RPMI7951 (cell line): ENCODE measurements at regions not wholly inside any gene's neighbourhood (a gene's known extent, or its start where the extent isn't known, plus 50 kb on each side); places are given as distances from the start of the nearest gene placed in this dataset.

Source experiments
- DNase-seq: peaks from one replicate; pipeline ENCODE4 v3.0.0-alpha.2; 2012; ENCODE audit warnings: low read depth

DNA sequence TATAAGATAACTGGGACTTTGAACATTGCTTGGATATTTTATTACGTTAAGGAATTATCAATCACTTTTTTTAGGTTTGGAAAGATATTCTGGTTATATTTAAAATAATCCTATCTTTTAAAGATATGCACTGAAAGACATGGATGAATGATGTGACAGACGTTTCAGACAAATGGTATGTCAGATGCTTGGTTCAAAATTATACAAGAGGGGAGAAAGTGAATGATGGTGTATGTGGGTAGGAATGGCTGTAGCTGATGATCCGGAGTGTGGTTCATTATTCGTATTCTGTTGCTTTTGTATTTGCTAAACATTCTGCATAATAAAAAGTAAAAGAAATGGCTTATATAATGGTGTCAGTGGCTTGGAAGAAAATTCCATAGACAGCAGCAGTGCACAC is 51.0 kb upstream of the SNRPB2 start:
- no peak for DNase-seq

DNA sequence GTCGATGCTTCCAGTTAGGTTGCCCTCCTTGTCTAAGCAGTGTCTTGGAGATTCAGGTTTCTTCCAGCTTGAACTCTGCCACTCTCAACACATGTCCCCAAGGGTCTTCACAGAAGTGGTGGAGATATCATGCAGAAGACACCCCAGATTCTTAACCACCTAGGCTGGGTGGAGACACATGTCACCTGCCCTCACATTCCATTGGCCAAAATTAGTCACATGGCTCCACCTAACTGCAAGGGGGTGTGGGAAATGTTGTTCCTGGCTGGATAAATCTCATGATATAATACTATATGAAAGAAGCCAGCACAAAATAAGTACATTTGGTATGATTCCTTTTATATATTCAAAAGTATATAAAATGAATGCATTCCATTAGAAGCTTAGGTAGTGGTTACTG is 52.9 kb upstream of the SNRPB2 start:
- no peak for DNase-seq

DNA sequence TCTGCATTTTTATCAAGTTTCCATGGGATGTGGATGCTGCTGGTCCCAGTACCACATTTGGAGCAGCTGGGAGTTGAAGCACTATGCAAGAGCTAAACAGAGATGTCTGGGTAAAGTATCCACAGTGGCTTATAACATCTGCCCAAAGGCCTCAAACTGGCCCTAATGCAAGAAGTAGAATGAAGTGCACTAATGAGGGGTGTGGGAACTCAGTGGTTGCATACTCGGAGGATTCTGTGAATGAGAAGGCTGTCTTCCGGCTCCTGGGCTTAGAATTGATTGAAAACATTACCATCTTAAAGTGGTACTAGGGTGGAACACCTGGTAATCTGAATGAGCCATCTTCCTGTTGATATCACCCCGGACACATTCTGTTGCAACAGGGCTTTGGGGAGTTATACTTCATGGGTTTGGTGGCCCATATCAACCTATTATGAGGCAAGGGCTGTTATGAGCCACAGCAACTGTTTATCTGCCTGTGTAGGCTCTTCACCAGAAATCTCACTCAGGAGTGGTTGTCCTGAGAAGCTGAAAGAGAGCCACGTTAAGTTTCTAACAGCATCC is 54.7 kb upstream of the SNRPB2 start:
- no peak for DNase-seq

DNA sequence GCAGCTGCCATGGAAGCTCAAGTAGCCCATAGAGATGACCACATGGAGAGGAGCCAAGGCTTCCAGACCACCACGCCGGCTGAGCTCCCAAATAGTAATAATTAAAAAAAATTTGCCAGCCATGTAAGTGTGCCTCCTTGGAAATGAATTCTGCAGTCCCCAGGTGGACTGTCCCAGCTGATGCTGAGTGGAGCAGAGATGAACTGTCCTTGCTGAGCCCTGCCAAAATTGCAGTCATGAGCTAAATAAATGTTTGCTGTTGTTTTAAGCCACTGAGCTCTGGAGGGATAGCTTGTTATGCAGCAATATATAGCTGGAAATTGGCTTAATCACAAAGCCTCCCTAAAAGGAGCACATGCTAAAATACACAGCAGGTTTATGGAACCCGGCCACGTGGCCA is 55.6 kb upstream of the SNRPB2 start:
- DNase-seq, result no peak

DNA sequence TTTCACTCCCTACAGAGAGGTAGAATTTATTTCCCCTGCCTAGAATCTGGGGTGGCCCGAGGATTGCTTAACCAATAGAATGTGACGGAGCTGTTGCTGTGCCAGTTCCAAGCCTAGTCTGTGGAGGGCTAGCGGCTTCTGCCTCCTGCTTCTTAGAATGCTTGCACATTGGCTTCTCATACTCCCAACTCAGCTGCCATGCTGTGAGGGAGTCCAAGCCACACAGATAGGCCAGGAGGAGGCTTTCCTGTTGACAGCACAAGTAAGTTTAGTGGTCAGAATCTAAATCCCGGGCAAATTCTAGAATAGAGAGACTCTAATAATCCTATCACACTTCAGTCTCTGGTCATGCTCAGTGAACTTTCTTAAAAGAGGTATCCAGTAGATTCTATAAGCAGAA is 57.5 kb upstream of the SNRPB2 start:
- DNase-seq, result no peak

DNA sequence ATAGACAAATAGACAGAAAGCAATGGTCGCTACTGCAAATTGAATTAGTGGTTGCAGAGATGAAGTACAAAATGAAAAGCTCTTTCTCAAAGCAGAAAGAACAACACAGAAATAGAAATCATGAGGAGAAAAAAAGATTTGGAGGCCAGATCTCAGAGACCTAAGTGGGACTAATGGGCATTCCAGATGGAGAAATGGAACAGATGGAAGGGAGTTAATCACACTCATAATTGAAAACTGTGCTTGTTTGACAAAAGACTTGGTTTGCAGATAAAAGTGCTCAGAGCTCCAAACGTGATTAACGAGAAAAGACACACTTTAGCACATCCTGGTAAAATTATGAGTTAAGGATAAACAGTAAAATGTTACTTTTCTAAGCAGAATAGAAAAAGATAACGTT is 58.1 kb upstream of the SNRPB2 start:
- no peak for DNase-seq

DNA sequence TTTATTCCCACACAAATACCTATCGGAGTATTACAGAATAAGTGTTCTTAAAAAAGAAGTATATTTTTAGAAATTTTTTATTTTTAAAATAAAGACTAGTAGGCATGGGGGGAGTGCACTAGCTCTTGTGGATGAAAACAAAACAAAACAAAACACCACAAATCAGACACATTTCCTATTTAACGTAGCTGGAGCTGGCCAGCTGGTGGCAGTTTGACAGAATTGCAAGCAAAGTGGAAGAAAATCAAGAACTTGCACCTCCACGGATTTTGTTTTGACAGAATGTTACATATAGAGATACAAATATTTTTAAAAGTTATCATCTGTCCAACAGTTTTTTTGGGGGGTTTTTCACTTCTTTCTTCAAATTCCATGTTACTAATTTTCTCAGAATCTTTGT is 63.6 kb upstream of the SNRPB2 start:
- DNase-seq, result no peak

DNA sequence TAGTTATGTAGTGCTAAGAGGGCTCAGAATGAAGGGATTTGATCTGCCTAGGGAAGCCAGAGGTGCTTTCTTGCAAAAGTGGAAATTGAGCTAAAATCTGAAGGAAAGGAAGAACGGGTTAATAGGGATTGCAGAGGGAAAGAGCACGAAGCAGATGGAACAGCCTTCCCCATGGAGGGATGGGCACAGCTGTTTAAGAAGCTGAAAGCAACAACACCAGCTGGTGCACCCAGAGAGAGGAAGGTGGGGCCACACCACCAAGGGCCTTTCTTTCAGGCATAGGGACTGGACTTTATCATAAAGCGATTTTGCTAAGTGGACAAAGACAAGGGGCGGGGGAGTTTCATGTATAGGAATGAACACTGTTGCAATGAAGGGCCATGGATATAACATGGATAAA is 65.8 kb upstream of the SNRPB2 start:
- no peak for DNase-seq

DNA sequence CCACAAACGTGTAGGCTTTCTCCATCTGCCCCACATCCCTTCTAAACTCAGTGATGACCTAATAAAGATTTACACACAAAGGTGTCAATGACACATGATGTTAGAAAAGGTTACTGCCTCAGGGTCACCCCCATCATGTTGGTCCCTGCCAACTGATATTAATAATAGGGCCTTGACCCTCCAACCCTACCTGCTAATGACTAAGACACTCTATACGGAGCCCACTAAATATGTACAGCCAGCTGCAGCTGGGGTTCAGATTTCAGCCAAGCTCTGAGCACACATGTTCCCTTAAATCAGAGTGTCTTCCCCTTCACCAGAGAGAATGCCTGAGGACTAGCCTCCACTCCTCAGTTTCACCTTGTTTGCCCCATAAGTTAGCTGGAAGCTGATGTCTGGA is 67.4 kb upstream of the SNRPB2 start:
- DNase-seq, result no peak

DNA sequence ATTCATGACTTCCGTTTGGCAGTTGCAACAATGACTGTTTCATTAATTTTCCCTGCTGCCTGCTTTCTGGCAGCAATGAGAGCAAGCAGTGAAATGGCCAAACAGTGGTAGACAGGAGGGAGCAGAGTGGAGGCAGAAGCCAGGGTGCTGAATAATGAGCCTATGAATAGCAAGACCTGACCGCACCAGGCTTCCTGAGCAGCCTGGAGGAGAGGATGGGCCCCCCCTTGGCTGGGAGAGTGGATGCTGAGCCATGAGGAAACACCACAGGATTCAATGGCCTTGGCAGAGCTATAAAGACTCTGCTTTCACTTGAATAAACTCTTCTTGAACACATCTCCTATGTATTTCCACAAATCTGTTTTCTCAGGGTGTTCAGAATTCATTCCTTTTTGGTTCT is 68.1 kb upstream of the SNRPB2 start:
- DNase-seq, result peak; percentile 19

DNA sequence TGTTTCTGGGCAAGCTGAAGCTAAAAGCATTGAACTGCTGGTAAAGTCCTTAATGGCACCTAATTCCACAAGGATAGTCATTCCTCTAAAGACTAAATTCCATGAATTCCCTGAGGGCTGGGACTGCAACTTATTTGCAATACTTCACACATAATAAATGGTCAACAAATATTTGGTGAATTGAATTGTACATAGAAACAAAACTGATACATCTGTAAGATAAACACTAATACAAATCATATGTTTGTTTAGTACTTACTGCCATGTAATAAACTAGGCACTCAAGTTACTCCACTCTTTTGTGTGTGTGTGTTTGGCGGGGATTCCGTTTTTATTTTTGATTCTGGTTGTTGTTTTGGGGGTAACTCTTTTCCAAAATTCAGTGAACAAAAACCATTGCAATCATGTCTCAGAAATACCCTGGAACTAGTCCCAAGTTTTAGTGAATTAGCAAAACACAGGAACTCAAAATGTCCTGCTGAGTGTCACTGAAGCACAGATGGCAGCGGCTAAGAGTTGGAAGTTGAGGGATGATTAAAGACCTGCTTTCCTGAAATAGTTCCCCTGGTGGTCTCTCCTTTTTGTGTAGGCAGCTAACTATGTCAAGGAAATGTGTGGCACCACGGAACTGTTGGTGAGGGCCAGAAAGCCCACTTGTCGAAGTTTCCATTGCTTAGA is 74.8 kb upstream of the SNRPB2 start:
- DNase-seq, result no peak

DNA sequence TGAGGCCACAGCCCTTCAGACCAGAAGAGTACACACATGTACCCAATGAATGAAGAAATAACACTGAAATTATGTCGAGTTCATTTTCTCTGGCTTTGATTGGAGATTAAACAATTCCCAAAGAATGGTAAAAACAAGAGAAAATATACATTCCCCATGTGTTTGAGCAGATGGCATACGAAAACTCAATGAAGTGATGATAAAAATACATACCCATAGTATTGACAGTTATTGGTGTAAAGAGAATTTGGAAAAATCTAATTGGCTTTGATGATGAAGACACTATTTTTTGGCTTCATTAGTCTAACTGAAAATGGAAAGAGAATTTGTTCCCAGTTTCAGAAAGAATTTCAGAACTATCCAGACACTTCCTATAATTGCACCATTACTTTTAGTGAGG is 76.6 kb upstream of the SNRPB2 start:
- no peak for DNase-seq

DNA sequence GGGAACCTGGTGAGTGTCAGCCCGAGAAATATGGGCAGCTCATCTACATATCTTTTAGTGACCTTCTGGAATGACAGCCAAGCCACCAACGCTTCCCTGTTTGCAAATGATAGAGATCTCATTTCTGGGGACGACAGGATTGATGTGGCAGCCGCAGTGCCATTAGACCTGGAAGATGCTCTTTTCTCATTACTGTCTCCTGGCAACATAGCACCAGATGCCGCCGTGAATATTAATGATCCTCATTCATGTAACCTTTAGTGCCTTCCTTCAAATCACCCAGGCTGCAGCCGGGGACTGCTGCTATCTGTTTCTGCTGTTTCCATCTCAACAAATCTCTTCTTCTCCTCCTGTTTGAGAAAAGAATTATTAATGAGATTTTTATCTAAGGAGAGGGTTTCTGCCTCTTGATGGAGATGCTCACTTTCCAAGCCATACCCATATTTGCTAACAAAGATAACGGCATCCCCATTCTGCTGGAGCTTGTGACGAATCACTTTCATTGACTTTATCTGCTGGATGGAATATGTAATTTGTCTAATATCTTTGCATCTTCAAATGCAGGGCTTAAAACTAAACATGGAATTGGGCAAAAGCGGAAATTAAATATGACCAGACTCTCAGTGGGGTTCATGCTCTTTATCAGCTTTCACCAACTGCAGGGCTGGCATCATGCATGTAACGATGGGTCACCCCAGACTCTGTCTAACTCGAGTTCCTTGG is 74.8 kb upstream of the KIF16B start:
- DNase-seq, result no peak

DNA sequence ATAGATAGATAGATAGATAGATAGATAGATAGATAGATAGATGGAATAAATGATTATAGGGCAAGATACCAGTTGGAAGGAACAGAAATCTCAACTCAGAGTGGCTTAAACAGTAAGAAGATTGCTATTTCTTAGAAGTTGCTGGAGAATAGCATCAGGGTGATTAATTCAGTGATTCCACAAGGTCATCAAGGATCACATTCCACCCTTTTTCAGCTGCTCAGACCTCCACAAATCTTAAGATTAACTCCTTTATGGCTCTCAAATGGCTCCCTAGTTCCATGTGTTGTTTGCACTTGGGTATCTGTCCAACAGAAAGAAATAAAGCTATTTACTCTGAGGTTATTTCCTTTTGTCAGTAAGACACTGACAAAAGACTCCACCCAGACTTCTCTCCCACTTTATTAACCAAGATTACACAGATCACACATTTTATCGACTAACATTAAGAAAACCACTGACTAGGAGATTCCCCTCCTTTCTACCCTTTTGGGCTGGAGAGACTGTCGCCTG is 68.3 kb upstream of the KIF16B start:
- no peak for DNase-seq

DNA sequence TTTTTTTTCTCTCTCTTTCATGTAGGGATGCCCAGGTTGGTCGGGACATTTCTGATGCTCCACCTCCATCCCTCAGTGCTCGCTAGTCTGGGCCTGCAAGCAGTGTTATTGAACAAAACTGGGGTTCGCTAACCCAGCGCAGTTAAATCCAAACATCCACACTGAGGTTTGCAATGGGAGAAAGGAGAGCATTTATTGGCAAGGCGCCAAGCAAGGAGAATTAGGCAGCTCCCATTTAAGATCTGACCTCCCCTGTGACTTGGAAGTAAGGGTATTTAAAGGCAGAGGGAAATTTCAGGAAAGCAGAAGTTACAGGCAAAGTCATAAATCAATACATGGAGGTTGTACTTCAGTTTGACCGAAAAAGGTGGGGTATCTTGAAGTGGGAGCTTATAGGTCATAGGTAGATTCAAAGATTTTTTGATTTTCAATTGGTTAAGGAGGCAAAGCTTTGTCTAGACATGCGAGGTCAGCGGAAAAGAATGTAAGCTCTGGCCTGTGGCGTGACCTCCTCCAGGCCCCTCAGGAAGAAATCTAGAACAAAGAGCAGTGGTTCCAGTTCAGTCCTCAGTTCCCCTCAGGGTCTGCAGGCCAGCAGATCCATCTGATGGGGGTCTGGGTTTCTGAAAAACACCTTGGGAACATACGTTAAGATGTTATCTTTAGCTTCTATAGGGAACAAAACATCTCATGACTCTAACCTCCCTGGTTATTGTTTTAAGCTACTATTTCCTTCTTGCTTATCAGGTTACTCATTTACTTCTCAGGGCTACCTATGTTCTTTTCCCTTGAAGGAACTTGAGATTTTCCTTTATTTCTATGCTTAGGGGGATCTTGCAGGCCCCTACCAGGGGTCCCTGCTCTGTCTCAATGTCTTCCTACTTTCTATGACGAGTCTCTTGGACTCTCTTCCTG is 66.0 kb upstream of the KIF16B start:
- no peak for DNase-seq

DNA sequence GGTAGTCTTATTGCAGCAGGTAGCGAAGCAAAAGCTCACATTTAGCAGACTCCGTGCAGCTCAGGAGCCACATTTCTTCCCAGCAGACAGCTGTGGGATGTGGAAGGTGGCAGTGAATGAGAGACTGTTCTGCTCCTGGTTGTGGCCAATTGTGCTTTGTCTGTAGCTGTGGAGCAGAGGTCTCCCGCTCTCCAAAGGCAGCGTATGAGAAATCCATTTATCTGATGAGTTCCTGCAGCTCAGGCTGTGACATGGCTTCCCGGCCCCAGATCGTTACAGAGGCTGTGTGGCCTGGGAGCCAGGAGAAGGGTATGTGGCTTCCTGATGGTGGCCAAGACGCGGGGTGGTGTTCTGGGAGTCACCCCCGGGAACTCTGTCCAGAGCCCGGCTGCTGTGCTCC is 64.5 kb upstream of the KIF16B start:
- DNase-seq, result no peak

DNA sequence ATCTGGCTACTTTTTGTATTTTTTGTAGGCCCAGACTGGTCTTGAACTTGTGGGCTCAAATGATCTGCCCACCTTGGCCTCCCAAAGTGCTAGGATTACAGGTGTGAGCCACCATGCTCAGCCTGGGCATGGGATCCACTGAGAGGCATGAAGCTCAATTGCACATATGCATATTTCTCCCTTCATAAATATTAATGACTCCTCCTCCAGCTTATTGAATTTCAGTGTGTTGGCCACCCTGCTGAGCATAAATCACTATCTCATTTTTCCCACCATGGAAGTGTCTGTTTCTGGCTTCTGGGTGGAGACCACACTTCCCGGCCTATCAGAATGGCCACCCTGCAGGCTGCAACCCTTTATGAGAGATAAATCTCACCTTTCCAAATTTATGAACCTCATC is 53.6 kb upstream of the KIF16B start:
- no peak for DNase-seq

DNA sequence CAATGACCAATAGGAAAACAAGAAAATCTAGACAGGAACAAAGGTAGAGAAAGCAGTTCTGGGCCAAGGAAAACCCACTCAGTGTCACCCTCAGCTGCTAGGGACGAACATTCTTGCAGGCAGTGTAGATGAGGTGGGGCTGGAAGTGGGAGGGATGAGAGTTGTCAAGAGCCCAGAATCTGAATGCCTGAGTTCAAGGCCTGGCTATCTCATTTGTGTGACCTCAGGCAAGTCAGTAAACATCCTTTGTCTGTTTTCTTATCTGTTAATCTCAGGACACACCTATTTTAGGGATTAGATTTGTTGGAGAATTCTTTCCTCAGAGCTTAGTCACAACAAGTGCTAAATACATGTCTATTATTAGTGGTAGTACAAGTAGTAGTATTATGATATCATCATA is 50.9 kb upstream of the KIF16B start:
- DNase-seq, result no peak
